ENCODE measurements at regions not wholly inside any gene's neighbourhood (a gene's known extent, or its start where the extent isn't known, plus 50 kb on each side); places are given as distances from the start of the nearest gene placed in this dataset.
"Not testable (repeated sequence)": the region's sequence is repeated elsewhere in the genome, so short reads cannot be mapped to it uniquely, and the experiment has no call there.

DNA sequence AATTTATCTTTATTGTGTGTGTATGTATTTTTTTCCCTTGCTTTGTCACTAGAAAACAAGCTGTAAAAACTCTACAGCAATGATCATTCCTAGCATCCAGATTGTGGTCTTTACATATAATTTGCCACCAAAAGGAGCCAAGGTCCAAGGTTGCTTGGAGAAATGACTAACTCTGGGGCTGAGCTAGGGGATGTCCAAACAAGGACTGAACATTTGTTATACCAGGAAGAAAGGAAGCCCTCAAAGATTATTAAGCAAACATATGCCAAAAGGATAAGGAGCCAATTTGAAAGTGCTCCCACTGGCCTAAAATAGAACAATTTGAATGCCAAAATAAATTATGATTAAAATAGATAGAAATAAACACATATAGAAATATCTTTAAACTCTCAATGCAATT is 293.3 kb downstream of the ZIC1 start:
- Histone ChIP-seq H3K36me3 (ENCODE audit: insufficient read depth, low read length, poor library complexity, severe bottlenecking) (no peaks in the 10 kb centered on the region), H3K4me1 (ENCODE audit: insufficient read depth, low read length, poor library complexity, severe bottlenecking) (no peaks in the 10 kb centered on the region), H3K4me3 (ENCODE audit: low read depth, low read length, poor library complexity, severe bottlenecking) (no peak overlapping the region), H3K9me3 (ENCODE audit: low read depth, low read length, poor library complexity, severe bottlenecking) (no peaks in the 10 kb centered on the region), H3K27me3 (replicated peaks; ENCODE audit: insufficient read depth, low read depth, low read length, poor library complexity) (no peaks in the 10 kb centered on the region), H3K27ac (ENCODE audit: low read depth, low read length, poor library complexity, severe bottlenecking) (no peak overlapping the region)
- no TSS peak for BruUV-seq (replicated peaks)
- DNase-seq (ENCODE audit: low spot score): no peak
- intact Hi-C loops (cut with micrococcal nuclease; ENCODE audit: unreplicated experiment): no loop called here
- ChIA-PET CTCF (no interaction called here), POLR2A (ENCODE audit: low non-redundant PET) (no interaction called here)
- TF ChIP-seq EZH2 (IDR thresholded peaks at IDR 0.05; ENCODE audit: borderline replicate concordance, low read depth, low read length, poor library complexity, severe bottlenecking): no peak
- TF ChIP-seq, protein P1, sequence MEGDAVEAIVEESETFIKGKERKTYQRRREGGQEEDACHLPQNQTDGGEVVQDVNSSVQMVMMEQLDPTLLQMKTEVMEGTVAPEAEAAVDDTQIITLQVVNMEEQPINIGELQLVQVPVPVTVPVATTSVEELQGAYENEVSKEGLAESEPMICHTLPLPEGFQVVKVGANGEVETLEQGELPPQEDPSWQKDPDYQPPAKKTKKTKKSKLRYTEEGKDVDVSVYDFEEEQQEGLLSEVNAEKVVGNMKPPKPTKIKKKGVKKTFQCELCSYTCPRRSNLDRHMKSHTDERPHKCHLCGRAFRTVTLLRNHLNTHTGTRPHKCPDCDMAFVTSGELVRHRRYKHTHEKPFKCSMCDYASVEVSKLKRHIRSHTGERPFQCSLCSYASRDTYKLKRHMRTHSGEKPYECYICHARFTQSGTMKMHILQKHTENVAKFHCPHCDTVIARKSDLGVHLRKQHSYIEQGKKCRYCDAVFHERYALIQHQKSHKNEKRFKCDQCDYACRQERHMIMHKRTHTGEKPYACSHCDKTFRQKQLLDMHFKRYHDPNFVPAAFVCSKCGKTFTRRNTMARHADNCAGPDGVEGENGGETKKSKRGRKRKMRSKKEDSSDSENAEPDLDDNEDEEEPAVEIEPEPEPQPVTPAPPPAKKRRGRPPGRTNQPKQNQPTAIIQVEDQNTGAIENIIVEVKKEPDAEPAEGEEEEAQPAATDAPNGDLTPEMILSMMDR (conservative IDR thresholded peaks at IDR 0.05; ENCODE audit: low read depth, low read length): no peak

DNA sequence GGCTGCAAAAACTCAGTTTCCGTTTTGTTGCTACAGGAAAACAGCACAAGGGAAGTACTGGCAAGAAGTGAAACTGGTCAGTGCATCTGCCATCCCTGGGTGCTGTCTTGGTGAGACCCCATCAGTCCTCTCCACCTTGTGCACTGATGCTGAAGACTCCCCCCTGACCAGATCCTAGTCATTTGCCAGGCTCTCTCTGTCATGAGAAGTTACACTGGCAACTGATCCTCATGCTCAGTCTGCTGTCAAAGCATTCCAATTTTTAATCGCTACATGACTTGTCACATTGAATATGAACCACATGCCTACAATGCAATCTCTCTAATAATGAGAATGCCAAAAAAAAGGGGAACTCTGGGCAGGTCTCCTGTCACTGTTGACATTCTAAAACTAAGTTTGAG is 296.5 kb downstream of the ZIC1 start:
- no peak for TF ChIP-seq EZH2 (IDR thresholded peaks at IDR 0.05; ENCODE audit: borderline replicate concordance, low read depth, low read length, poor library complexity, severe bottlenecking)
- TF ChIP-seq, protein P1 (conservative IDR thresholded peaks at IDR 0.05; ENCODE audit: low read depth, low read length): no peak
- no peak for DNase-seq (ENCODE audit: low spot score)
- no peaks in the 10 kb centered on the region for H3K27me3 ChIP-seq (replicated peaks; ENCODE audit: insufficient read depth, low read depth, low read length, poor library complexity)
- no peaks in the 10 kb centered on the region for H3K9me3 ChIP-seq (ENCODE audit: low read depth, low read length, poor library complexity, severe bottlenecking)
- no peak overlapping the region for H3K27ac ChIP-seq (ENCODE audit: low read depth, low read length, poor library complexity, severe bottlenecking)
- no peak overlapping the region for H3K4me3 ChIP-seq (ENCODE audit: low read depth, low read length, poor library complexity, severe bottlenecking)
- H3K4me1 ChIP-seq (ENCODE audit: insufficient read depth, low read length, poor library complexity, severe bottlenecking): no peaks in the 10 kb centered on the region
- POLR2A ChIA-PET (ENCODE audit: low non-redundant PET): no interaction called here
- intact Hi-C loops (cut with micrococcal nuclease; ENCODE audit: unreplicated experiment): no loop called here
- CTCF ChIA-PET: no interaction called here
- no TSS peak for BruUV-seq (replicated peaks)
- no peaks in the 10 kb centered on the region for H3K36me3 ChIP-seq (ENCODE audit: insufficient read depth, low read length, poor library complexity, severe bottlenecking)

DNA sequence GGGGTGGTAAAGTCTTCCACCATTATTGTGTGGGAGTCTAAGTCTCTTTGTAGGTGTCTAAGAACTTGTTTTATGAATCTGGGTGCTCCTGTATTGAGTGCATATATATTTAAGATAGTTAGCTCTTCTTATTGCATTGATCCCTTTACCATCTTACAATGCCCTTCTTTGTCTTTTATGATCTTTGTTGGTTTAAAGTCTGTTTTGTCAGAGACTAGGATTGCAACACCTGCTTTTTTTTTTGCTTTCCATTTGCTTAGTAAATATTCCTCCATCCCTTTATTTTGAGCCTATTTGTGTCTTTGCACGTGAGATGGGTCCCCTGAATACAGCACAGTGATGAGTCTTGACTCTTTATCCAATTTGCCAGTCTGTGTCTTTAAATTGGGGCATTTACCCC is 301.6 kb downstream of the ZIC1 start:
- CTCF ChIA-PET; BruUV-seq (replicated peaks); H3K4me3 ChIP-seq (ENCODE audit: low read depth, low read length, poor library complexity, severe bottlenecking); H3K4me1 ChIP-seq (ENCODE audit: insufficient read depth, low read length, poor library complexity, severe bottlenecking); H3K27ac ChIP-seq (ENCODE audit: low read depth, low read length, poor library complexity, severe bottlenecking); POLR2A ChIA-PET (ENCODE audit: low non-redundant PET); H3K36me3 ChIP-seq (ENCODE audit: insufficient read depth, low read length, poor library complexity, severe bottlenecking); H3K27me3 ChIP-seq (replicated peaks; ENCODE audit: insufficient read depth, low read depth, low read length, poor library complexity); intact Hi-C loops (cut with micrococcal nuclease; ENCODE audit: unreplicated experiment); H3K9me3 ChIP-seq (ENCODE audit: low read depth, low read length, poor library complexity, severe bottlenecking); DNase-seq (ENCODE audit: low spot score): not testable (repeated sequence)

DNA sequence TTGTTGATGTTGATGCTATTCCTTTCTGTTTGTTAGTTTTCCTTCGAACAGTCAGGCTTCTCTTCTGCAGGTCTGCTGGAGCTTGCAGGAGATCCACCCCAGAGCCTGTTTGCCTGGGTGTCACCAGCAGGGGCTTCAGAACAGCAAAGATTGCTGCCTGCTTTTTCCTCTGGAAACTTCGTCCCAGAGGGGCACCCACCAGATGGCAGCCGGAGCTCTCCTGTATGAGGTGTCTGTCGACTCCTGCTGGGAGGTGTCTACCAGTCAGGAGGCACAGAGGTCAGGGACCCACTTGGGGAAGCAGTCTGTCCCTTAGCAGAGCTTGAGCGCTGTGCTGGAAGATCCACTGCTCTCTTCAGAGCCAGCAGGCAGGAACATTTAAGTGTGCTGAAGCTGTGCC is 303.2 kb downstream of the ZIC1 start:
- ChIA-PET CTCF (no interaction called here), POLR2A (ENCODE audit: low non-redundant PET) (no interaction called here)
- Histone ChIP-seq H3K4me1 (ENCODE audit: insufficient read depth, low read length, poor library complexity, severe bottlenecking) (no peaks in the 10 kb centered on the region), H3K36me3 (ENCODE audit: insufficient read depth, low read length, poor library complexity, severe bottlenecking) (no peaks in the 10 kb centered on the region), H3K9me3 (ENCODE audit: low read depth, low read length, poor library complexity, severe bottlenecking) (no peaks in the 10 kb centered on the region), H3K4me3 (ENCODE audit: low read depth, low read length, poor library complexity, severe bottlenecking) (no peak overlapping the region), H3K27me3 (replicated peaks; ENCODE audit: insufficient read depth, low read depth, low read length, poor library complexity) (no peaks in the 10 kb centered on the region), H3K27ac (ENCODE audit: low read depth, low read length, poor library complexity, severe bottlenecking) (no peak overlapping the region)
- no TSS peak for BruUV-seq (replicated peaks)
- no peak for TF ChIP-seq EZH2 (IDR thresholded peaks at IDR 0.05; ENCODE audit: borderline replicate concordance, low read depth, low read length, poor library complexity, severe bottlenecking)
- TF ChIP-seq, protein P1 (conservative IDR thresholded peaks at IDR 0.05; ENCODE audit: low read depth, low read length): no peak
- intact Hi-C loops (cut with micrococcal nuclease; ENCODE audit: unreplicated experiment): no loop called here
- DNase-seq (ENCODE audit: low spot score): no peak

DNA sequence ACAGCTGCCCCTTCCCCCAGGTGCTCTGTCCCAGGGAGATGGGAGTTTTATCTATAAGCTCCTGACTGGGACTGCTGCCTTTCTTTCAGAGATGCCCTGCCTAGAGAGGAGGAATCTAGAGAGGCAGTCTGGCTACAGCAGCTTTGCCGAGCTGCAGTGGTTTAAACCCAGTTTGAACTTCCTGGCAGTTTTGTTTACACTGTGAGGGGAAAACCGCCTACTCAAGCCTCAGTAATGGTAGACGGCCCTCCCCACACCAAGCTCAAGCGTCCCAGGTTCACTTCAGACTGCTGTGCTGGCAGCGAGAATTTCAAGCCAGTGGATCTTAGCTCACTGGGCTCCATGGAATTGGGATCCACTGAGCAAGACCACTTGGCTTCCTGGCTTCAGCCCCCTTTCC is 303.6 kb downstream of the ZIC1 start:
- H3K27me3 ChIP-seq (replicated peaks; ENCODE audit: insufficient read depth, low read depth, low read length, poor library complexity); BruUV-seq (replicated peaks); H3K4me1 ChIP-seq (ENCODE audit: insufficient read depth, low read length, poor library complexity, severe bottlenecking); H3K36me3 ChIP-seq (ENCODE audit: insufficient read depth, low read length, poor library complexity, severe bottlenecking); H3K9me3 ChIP-seq (ENCODE audit: low read depth, low read length, poor library complexity, severe bottlenecking); POLR2A ChIA-PET (ENCODE audit: low non-redundant PET); H3K4me3 ChIP-seq (ENCODE audit: low read depth, low read length, poor library complexity, severe bottlenecking); intact Hi-C loops (cut with micrococcal nuclease; ENCODE audit: unreplicated experiment); CTCF ChIA-PET; DNase-seq (ENCODE audit: low spot score); H3K27ac ChIP-seq (ENCODE audit: low read depth, low read length, poor library complexity, severe bottlenecking): not testable (repeated sequence)

Measured in A673 (cell line).